Ovary (tissue), 7 donors: ENCODE measurements at regions not wholly inside any gene's neighbourhood (a gene's known extent, or its start where the extent isn't known, plus 50 kb on each side); places are given as distances from the start of the nearest gene placed in this dataset.

Experiments
- DNase-seq, 5 donors: peaks; one replicate each; pipeline ENCODE4 v3.0.0-alpha.2; 2019 to 2020
- H3K27ac ChIP-seq, 2 donors: fragments of 200-600 bp; one replicate each; pipeline versions ENCODE4 v1.5.1 to v1.8.0; 2019 to 2022
- H3K27me3 ChIP-seq: fragments of 200-600 bp; one replicate; pipeline ENCODE4 v1.8.0; 2022
- H3K36me3 ChIP-seq: fragments of 200-600 bp; sonication (generic); one replicate; pipeline ENCODE4 v1.5.1; 2019
- H3K4me1 ChIP-seq: one replicate; pipeline ENCODE4 v1.8.1; 2013; ENCODE audit warnings: mild to moderate bottlenecking, moderate library complexity; ENCODE audit not compliant: insufficient read depth
- H3K4me3 ChIP-seq: fragments of 200-600 bp; sonication (generic); one replicate; pipeline ENCODE4 v1.5.1; 2017
- H3K9me3 ChIP-seq, 2 donors: fragments of 200-600 bp in 1 of 2; sonication (generic) in 1 of 2; one replicate each; pipeline versions ENCODE4 v1.5.1 to v1.8.1; 2013 to 2019; ENCODE audit warnings: mild to moderate bottlenecking in 1 of 2, moderate library complexity in 1 of 2
- EP300 ChIP-seq: sonication (generic); formaldehyde crosslinking; IDR thresholded peaks from one replicate; pipeline ENCODE4 v1.6.1; 2017; ENCODE audit warnings: antibody characterized with exemption
- POLR2A ChIP-seq: fragments of 450-650 bp; IDR thresholded peaks from one replicate; pipeline ENCODE4 v1.6.1; 2017; ENCODE audit warnings: antibody characterized with exemption, mild to moderate bottlenecking, moderate library complexity
- WGBS, 3 donors: extraction: QIAGEN DNeasy Blood & Tissue Kit in 1 of 3; methylation state at CpG; one replicate each; pipeline versions ENCODE4 v1.1.5 to v1.1.7; 2013 to 2017; 5-methylcytosine and 5-hydroxymethylcytosine counted together
- intact Hi-C, 4 donors: fragments of 100-400 bp; cut with DNase I; formaldehyde crosslinking; loops; one replicate each; pipeline versions ENCODE4 v1.11.0 to v1.15.1; 2022 to 2023
- TF ChIP-seq, protein P1 (sequence below), 3 donors: fragments of 450-650 bp in 2 of 3; fragments of 200-600 bp in 1 of 3; IDR thresholded peaks; one replicate each; pipeline versions ENCODE4 v1.5.1 to v1.8.0; 2016 to 2022; ENCODE audit warnings: antibody characterized with exemption in 3 of 3, mild to moderate bottlenecking in 1 of 3
- donor health status: DM: no; HTN: no; CAD: no; lungs with moderate emphysema.
- donor health status: DM: no; HTN: no; CAD: no.
- donor health status: Bipolar disorder and iron deficiency.
- donor health status: DM: no; HTN: no; CAD: no.
- donor health status: DM: yes; HTN: yes; CAD: no.

DNA sequence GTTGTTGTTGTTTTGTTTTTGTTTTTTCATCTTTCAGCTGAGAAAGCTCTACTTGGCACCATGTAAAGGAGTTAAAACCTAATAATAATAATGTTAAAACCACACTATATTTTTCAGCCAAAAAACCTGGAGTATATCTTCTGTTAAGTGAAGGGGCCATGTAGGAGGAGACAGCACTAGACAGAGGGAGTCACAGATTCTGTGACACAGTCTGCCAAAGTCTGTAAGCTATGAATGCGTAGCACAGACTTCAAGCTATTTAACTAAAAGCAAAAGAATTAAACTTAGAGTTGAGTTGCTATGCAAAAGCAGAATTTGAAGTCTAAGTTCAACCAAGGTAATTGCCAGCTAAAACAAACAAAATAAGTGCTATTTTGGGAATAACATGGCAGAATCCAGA lies 296.0 kb upstream of the COL8A1 start:
- no peak for DNase-seq
- H3K27ac ChIP-seq: no peak overlapping the region
- intact Hi-C loops: no loop called here
- no peaks in the 10 kb centered on the region for H3K4me1 ChIP-seq
- H3K36me3 ChIP-seq: no peaks in the 10 kb centered on the region
- 32 to 42% (median 41%) methylated on average over 1 of the region's 1 CpG for WGBS, 3 donors
- TF ChIP-seq, protein P1, sequence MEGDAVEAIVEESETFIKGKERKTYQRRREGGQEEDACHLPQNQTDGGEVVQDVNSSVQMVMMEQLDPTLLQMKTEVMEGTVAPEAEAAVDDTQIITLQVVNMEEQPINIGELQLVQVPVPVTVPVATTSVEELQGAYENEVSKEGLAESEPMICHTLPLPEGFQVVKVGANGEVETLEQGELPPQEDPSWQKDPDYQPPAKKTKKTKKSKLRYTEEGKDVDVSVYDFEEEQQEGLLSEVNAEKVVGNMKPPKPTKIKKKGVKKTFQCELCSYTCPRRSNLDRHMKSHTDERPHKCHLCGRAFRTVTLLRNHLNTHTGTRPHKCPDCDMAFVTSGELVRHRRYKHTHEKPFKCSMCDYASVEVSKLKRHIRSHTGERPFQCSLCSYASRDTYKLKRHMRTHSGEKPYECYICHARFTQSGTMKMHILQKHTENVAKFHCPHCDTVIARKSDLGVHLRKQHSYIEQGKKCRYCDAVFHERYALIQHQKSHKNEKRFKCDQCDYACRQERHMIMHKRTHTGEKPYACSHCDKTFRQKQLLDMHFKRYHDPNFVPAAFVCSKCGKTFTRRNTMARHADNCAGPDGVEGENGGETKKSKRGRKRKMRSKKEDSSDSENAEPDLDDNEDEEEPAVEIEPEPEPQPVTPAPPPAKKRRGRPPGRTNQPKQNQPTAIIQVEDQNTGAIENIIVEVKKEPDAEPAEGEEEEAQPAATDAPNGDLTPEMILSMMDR (IDR thresholded peaks at IDR 0.05): no peak
- no peak overlapping the region for H3K4me3 ChIP-seq
- no peaks in the 10 kb centered on the region for H3K27me3 ChIP-seq
- H3K9me3 ChIP-seq: no peaks in the 10 kb centered on the region

DNA sequence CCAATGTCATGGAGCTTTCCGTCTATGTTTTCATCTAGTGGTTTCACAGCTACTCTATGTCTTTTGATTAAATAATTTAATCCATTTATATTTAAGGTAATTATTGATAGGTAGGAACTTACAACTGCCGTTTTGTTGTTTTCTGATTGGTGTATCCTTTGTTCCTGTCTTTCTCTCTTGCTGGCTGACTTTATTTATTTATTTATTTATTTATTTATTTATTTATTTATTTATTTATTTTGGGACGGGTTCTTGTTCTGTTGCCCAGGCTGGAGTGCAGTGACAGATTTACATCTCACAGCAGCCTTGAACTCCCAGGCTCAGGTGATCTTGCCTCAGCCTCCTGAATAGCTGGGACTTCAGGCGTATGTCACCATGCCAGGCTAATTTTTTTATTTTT lies 299.2 kb upstream of the COL8A1 start:
- 93 to 97% (median 96%) methylated on average over 4 of the region's 4 CpGs for WGBS, 3 donors
- no peak for DNase-seq
- intact Hi-C loops: no loop called here

DNA sequence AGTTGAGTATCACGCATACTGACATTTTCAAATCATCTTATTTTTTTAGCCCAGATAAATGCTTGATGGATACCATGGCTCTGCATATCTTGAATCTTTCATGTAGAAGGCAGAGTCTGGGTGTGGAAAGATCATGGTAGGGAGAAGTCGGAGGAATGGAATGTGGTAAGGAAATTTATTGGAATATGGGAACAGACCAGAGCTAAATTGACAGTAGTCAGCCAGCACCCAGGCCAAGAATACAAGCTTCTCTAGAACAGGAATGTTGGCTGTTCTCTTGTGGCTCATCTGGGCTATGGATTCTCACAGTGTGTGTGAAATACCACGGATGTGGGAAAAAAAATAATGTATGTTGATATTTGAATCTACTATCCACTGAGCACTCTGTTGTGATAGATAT lies 305.7 kb upstream of the COL8A1 start:
- 66 to 71% (median 70%) methylated on average over 3 of the region's 3 CpGs for WGBS, 3 donors
- Histone ChIP-seq H3K27ac (no peak overlapping the region), H3K27me3 (no peaks in the 10 kb centered on the region), H3K9me3 (no peaks in the 10 kb centered on the region), H3K4me1 (no peaks in the 10 kb centered on the region), H3K36me3 (no peaks in the 10 kb centered on the region), H3K4me3 (no peak overlapping the region)
- DNase-seq: no peak
- intact Hi-C loops: no loop called here
- TF ChIP-seq, protein P1 (IDR thresholded peaks at IDR 0.05): no peak
- TF ChIP-seq EP300: no peak
- TF ChIP-seq POLR2A: no peak

More for the DNA sequence above, 299.2 kb upstream of the COL8A1 start:
- Histone ChIP-seq H3K27ac (no peak overlapping the region), H3K4me1 (no peaks in the 10 kb centered on the region), H3K4me3 (no peak overlapping the region), H3K36me3 (no peaks in the 10 kb centered on the region), H3K9me3 (no peaks in the 10 kb centered on the region), H3K27me3 (no peaks in the 10 kb centered on the region)
- TF ChIP-seq EP300: no peak
- no peak for TF ChIP-seq POLR2A
- TF ChIP-seq, protein P1 (IDR thresholded peaks at IDR 0.05): no peak

DNA sequence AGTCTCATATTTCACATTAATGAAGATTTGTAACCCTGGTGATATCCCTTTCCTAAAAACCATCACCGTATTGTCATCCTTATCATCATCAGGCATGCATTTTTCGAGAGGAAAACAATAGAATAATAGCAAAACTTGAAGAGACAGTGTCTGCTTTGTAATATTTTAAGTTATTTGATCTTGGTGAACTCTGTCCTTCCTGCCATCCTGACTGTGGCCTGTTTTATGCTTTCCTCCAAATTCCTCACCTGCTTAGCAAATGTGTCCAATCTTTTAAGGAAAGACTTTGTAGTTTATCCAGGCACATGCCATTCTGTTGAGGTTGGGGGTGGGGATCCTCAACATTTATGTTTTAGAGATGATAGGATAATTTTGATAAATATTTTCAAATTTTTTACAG lies 306.1 kb upstream of the COL8A1 start:
- H3K4me1 ChIP-seq: no peaks in the 10 kb centered on the region
- WGBS, 3 donors: 65 to 80% (median 67%) methylated on average over 2 of the region's 2 CpGs
- no peak overlapping the region for H3K4me3 ChIP-seq
- H3K27me3 ChIP-seq: no peaks in the 10 kb centered on the region
- intact Hi-C loops: no loop called here
- TF ChIP-seq EP300 (no peak), POLR2A (no peak)
- TF ChIP-seq, protein P1 (IDR thresholded peaks at IDR 0.05): no peak
- no peaks in the 10 kb centered on the region for H3K36me3 ChIP-seq
- H3K9me3 ChIP-seq: no peaks in the 10 kb centered on the region
- no peak overlapping the region for H3K27ac ChIP-seq
- no peak for DNase-seq
